ENCODE measurements at regions not wholly inside any gene's neighbourhood (a gene's known extent, or its start where the extent isn't known, plus 50 kb on each side); places are given as distances from the start of the nearest gene placed in this dataset.

DNA sequence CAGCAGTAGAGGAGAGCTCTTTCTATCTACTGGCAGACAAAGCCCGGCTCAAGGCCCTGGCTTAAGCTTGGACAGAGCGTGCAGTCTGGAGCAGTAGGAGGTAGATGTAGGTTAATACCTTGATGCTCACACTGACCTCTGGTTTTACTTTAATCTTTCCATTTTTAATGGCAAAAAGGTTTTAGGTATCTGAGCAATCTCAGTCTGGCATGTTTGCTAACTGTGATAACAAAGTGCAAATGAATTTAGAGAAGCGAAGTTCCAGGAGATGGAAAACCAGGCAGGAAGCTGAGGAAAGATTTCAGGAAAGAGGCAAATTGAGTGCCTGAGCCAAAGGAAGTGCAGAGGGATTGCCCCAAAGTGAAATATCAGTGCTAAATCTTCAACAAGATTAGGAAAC is 356.6 kb downstream of the FOXO1 start:
- H3K4me1 Mint-ChIP-seq, result no peaks in the 10 kb centered on the region
- intact Hi-C loops (cut with micrococcal nuclease), result no loop called here
- no peaks in the 10 kb centered on the region for H3K36me3 ChIP-seq (replicated peaks in 1 of 2; ENCODE audit: control insufficient read depth in 1 of 2, insufficient read depth in 2 of 2, low read length in 2 of 2)
- H3K9ac ChIP-seq (ENCODE audit: insufficient read depth, low read length, poor library complexity, severe bottlenecking), result no peak overlapping the region
- no peaks in the 10 kb centered on the region for H3K79me2 ChIP-seq (ENCODE audit: insufficient read depth, low read length)
- no peak overlapping the region for H3K27ac ChIP-seq (ENCODE audit: low read depth in 1 of 2, low read length in 2 of 2)
- DNase-seq, result no peak
- no peaks in the 10 kb centered on the region for H4K20me1 ChIP-seq (ENCODE audit: insufficient read depth, low read length)
- H3K36me3 Mint-ChIP-seq, result no peaks in the 10 kb centered on the region
- H3K4me2 ChIP-seq (replicated peaks; ENCODE audit: extremely low read depth, low read length, poor library complexity, severe bottlenecking), result no peak overlapping the region
- TF ChIP-seq, protein P1, sequence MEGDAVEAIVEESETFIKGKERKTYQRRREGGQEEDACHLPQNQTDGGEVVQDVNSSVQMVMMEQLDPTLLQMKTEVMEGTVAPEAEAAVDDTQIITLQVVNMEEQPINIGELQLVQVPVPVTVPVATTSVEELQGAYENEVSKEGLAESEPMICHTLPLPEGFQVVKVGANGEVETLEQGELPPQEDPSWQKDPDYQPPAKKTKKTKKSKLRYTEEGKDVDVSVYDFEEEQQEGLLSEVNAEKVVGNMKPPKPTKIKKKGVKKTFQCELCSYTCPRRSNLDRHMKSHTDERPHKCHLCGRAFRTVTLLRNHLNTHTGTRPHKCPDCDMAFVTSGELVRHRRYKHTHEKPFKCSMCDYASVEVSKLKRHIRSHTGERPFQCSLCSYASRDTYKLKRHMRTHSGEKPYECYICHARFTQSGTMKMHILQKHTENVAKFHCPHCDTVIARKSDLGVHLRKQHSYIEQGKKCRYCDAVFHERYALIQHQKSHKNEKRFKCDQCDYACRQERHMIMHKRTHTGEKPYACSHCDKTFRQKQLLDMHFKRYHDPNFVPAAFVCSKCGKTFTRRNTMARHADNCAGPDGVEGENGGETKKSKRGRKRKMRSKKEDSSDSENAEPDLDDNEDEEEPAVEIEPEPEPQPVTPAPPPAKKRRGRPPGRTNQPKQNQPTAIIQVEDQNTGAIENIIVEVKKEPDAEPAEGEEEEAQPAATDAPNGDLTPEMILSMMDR (IDR thresholded peaks at IDR 0.05), result no peak
- peaks cover 13 to 21% (median 19%) of the 10 kb centered on the region in 7 donors for H3K9me3 Mint-ChIP-seq
- peaks cover 0 to 1% (median 0%) of the 10 kb centered on the region in 3 donors for H3K27me3 Mint-ChIP-seq (ENCODE audit: low read depth in 3 of 3)
- H3K4me1 ChIP-seq (ENCODE audit: control insufficient read depth in 1 of 2, insufficient read depth in 2 of 2, low read length in 2 of 2), result no peaks in the 10 kb centered on the region
- 100% methylated on average over 3 of the region's 3 CpGs for WGBS (ENCODE audit: insufficient coverage)
- H3K27me3 ChIP-seq (ENCODE audit: control insufficient read depth in 2 of 2, insufficient read depth in 2 of 2, low read length in 2 of 2), result no peaks in the 10 kb centered on the region
- H3K4me3 Mint-ChIP-seq, result no peak overlapping the region
- peaks cover 14 to 20% of the 10 kb centered on the region in 2 donors for H3K9me3 ChIP-seq (replicated peaks in 1 of 2; ENCODE audit: control insufficient read depth in 1 of 2, insufficient read depth in 1 of 2, low read length in 2 of 2)
- H3K27ac Mint-ChIP-seq, result no peak overlapping the region
- H2AFZ ChIP-seq (ENCODE audit: insufficient read depth, low read depth, low read length, poor library complexity, severe bottlenecking), result no peak overlapping the region
- no peak overlapping the region for H3K4me3 ChIP-seq (replicated peaks in 1 of 3; ENCODE audit: low read depth in 2 of 3, low read length in 3 of 3)

DNA sequence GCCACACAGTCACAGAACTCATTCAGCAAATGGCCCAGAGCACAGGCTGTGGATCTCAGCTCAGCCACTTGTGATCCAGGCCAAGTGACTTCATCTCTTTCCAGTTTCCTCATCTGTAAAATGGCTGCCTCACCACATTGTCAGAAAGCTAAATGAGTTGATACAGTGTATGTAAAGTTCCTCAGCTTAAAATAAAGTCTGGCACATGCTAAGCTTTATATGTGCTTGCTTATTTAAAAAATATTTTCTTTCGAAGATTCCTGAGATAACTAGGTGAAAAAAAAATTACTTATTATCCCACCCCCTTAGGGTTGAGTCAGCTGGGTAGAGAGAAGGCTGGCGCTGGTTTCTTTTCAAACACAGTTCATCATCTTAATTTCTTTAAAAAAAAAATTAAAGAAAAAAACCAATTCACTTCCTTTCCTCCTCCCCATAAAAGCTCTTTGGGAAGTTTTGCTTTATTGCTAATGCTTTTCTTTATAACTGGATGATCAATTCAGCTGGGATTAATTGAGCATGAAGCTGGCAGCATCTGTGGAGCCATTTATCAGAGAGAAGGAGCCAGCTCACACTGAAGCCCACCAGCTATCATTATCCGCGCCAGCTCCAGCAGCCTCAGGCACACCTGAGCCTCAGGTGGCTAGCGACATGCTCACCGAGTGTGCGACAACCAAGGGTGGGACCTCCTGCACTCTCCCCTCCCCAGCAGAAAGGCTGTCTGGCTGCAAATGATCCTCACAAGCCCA is 354.9 kb downstream of the FOXO1 start:
- no peak overlapping the region for H3K4me3 Mint-ChIP-seq
- Histone ChIP-seq H3K9me3 (replicated peaks in 1 of 2; ENCODE audit: control insufficient read depth in 1 of 2, insufficient read depth in 1 of 2, low read length in 2 of 2) (peaks cover 5 to 10% of the 10 kb centered on the region in 2 donors), H3K27ac (ENCODE audit: low read depth in 1 of 2, low read length in 2 of 2) (no peak overlapping the region), H3K27me3 (ENCODE audit: control insufficient read depth in 2 of 2, insufficient read depth in 2 of 2, low read length in 2 of 2) (no peaks in the 10 kb centered on the region), H3K36me3 (replicated peaks in 1 of 2; ENCODE audit: control insufficient read depth in 1 of 2, insufficient read depth in 2 of 2, low read length in 2 of 2) (no peaks in the 10 kb centered on the region), H3K4me3 (replicated peaks in 1 of 3; ENCODE audit: low read depth in 2 of 3, low read length in 3 of 3) (no peak overlapping the region), H4K20me1 (ENCODE audit: insufficient read depth, low read length) (no peaks in the 10 kb centered on the region), H3K9ac (ENCODE audit: insufficient read depth, low read length, poor library complexity, severe bottlenecking) (no peak overlapping the region), H3K4me2 (replicated peaks; ENCODE audit: extremely low read depth, low read length, poor library complexity, severe bottlenecking) (no peak overlapping the region), H3K79me2 (ENCODE audit: insufficient read depth, low read length) (no peaks in the 10 kb centered on the region), H3K4me1 (ENCODE audit: control insufficient read depth in 1 of 2, insufficient read depth in 2 of 2, low read length in 2 of 2) (no peaks in the 10 kb centered on the region), H2AFZ (ENCODE audit: insufficient read depth, low read depth, low read length, poor library complexity, severe bottlenecking) (no peak overlapping the region)
- peaks cover 0 to 3% (median 0%) of the 10 kb centered on the region in 3 donors for H3K27me3 Mint-ChIP-seq (ENCODE audit: low read depth in 3 of 3)
- H3K36me3 Mint-ChIP-seq, result no peaks in the 10 kb centered on the region
- intact Hi-C loops (cut with micrococcal nuclease), result no loop called here
- peaks cover 6 to 16% (median 11%) of the 10 kb centered on the region in 7 donors for H3K9me3 Mint-ChIP-seq
- H3K4me1 Mint-ChIP-seq, result peaks cover 5% of the 10 kb centered on the region
- no peak for DNase-seq
- WGBS (ENCODE audit: insufficient coverage), result no CpG with 5 or more reads among the region's 7 CpGs
- TF ChIP-seq, protein P1 (IDR thresholded peaks at IDR 0.05), result no peak
- H3K27ac Mint-ChIP-seq, result no peak overlapping the region
